ENCODE measurements at regions not wholly inside any gene's neighbourhood (a gene's known extent, or its start where the extent isn't known, plus 50 kb on each side); places are given as distances from the start of the nearest gene placed in this dataset.

DNA sequence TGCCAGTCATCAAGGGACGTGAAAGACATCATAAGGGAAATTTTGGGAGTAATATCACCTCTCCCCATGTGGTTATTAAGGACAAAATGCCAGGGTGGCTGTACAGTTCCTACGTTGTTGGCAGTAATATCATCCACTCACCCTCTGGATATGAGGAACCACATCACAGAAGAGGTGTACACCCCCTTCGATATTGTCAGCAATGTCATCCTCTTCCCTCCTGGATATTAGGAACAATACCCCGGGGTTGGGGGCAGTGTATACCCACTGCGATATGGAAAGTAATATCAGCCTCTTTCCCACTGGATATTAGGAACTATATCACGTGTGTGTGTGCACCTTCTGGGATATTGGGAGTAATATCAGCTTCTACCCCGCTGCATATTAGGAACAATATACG, 1933.3 kb downstream of the SUCLG1 start:
- Mint-ChIP-seq H3K36me3 (no peaks in the 10 kb centered on the region), H3K9me3 (peaks cover 0 to 18% (median 5%) of the 10 kb centered on the region in 11 donors), H3K27me3 (no peaks in the 10 kb centered on the region), H3K4me3 (no peak overlapping the region), H3K27ac (no peak overlapping the region), H3K4me1 (no peaks in the 10 kb centered on the region)
- no peaks in the 10 kb centered on the region for H3K4me1 ChIP-seq (ENCODE audit: control insufficient read depth in 2 of 2, insufficient read depth in 2 of 2, low read length in 2 of 2)
- no peaks in the 10 kb centered on the region for H3K9me3 ChIP-seq (ENCODE audit: control insufficient read depth in 2 of 3, low read length in 3 of 3)
- no peak overlapping the region for H3K27ac ChIP-seq (ENCODE audit: low read depth, low read length)
- DNase-seq (peak in 1 of 9 donors; percentile 4), ATAC-seq (peak; percentile 16)
- ChIA-PET POLR2A (no interaction called here), CTCF (no interaction called here)
- intact Hi-C loops (cut with micrococcal nuclease) = no loop called here
- H3K36me3 ChIP-seq (ENCODE audit: control insufficient read depth in 2 of 3, insufficient read depth in 3 of 3, low read length in 3 of 3) = no peaks in the 10 kb centered on the region
- H3K4me3 ChIP-seq (ENCODE audit: low read length) = no peak overlapping the region
- H3K27me3 ChIP-seq (ENCODE audit: control insufficient read depth in 2 of 2, insufficient read depth in 2 of 2, low read length in 2 of 2) = no peaks in the 10 kb centered on the region

DNA sequence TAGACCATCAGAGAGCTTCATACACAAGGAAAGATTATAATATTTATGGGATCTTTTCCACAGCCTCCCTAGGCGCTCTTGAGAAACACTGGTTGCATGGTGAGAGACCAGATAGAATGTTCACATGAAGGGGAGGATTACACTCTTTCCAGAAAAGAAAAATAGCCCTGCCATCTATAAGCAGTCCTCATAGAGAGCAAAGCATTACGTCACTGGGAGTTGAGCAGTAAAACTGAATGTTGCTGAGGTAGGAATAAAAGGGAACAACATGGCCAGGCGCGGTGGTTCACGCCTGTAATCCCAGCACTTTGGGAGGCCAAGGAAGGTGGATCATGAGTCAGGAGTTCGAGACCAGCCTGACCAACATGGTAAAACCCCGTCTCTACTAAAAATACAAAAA, 1934.3 kb downstream of the SUCLG1 start:
- POLR2A ChIA-PET = no interaction called here
- no peaks in the 10 kb centered on the region for H3K4me1 Mint-ChIP-seq
- H3K27me3 Mint-ChIP-seq = no peaks in the 10 kb centered on the region
- H3K36me3 Mint-ChIP-seq = no peaks in the 10 kb centered on the region
- Histone ChIP-seq H3K4me3 (ENCODE audit: low read length) (no peak overlapping the region), H3K36me3 (ENCODE audit: control insufficient read depth in 2 of 3, insufficient read depth in 3 of 3, low read length in 3 of 3) (no peaks in the 10 kb centered on the region), H3K9me3 (ENCODE audit: control insufficient read depth in 2 of 3, low read length in 3 of 3) (no peaks in the 10 kb centered on the region), H3K27me3 (ENCODE audit: control insufficient read depth in 2 of 2, insufficient read depth in 2 of 2, low read length in 2 of 2) (no peaks in the 10 kb centered on the region), H3K27ac (ENCODE audit: low read depth, low read length) (no peak overlapping the region), H3K4me1 (ENCODE audit: control insufficient read depth in 2 of 2, insufficient read depth in 2 of 2, low read length in 2 of 2) (no peaks in the 10 kb centered on the region)
- no peak for ATAC-seq
- intact Hi-C loops (cut with micrococcal nuclease) = no loop called here
- no peak for DNase-seq
- no peak overlapping the region for H3K27ac Mint-ChIP-seq
- H3K9me3 Mint-ChIP-seq = peaks cover 0 to 14% (median 4%) of the 10 kb centered on the region in 11 donors
- CTCF ChIA-PET = no interaction called here
- H3K4me3 Mint-ChIP-seq = no peak overlapping the region

DNA sequence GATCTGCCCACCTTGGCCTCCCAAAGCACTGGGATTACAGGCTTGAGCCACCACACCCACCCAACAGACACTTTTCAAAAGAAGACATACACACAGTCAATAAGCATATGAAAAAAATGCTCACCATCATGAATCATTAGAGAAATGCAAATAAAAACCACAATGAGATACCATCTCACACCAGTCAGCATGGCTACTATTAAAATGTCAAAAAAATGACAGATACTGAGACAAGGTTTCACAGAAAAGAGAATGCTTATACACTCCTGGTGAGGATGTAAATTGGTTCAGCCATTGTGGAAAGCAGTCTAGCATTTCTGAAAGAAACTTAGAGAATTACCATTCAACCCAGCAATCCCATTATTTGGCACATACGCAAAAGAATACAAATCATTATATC, 1947.2 kb downstream of the SUCLG1 start:
- ATAC-seq (no peak), DNase-seq (no peak)
- intact Hi-C loops (cut with micrococcal nuclease) = no loop called here
- H3K9me3 Mint-ChIP-seq = peaks cover 0 to 11% (median 4%) of the 10 kb centered on the region in 11 donors
- no peaks in the 10 kb centered on the region for H3K36me3 Mint-ChIP-seq
- H3K4me1 ChIP-seq (ENCODE audit: control insufficient read depth in 2 of 2, insufficient read depth in 2 of 2, low read length in 2 of 2) = no peaks in the 10 kb centered on the region
- no peak overlapping the region for H3K27ac Mint-ChIP-seq
- H3K27me3 Mint-ChIP-seq = no peaks in the 10 kb centered on the region
- no peaks in the 10 kb centered on the region for H3K4me1 Mint-ChIP-seq
- peaks cover 0 to 9% (median 0%) of the 10 kb centered on the region in 3 experiments for H3K9me3 ChIP-seq (ENCODE audit: control insufficient read depth in 2 of 3, low read length in 3 of 3)
- H3K36me3 ChIP-seq (ENCODE audit: control insufficient read depth in 2 of 3, insufficient read depth in 3 of 3, low read length in 3 of 3) = no peaks in the 10 kb centered on the region
- no peaks in the 10 kb centered on the region for H3K27me3 ChIP-seq (ENCODE audit: control insufficient read depth in 2 of 2, insufficient read depth in 2 of 2, low read length in 2 of 2)
- ChIA-PET POLR2A (no interaction called here), CTCF (no interaction called here)
- H3K4me3 Mint-ChIP-seq = no peak overlapping the region
- no peak overlapping the region for H3K4me3 ChIP-seq (ENCODE audit: low read length)
- H3K27ac ChIP-seq (ENCODE audit: low read depth, low read length) = no peak overlapping the region

DNA sequence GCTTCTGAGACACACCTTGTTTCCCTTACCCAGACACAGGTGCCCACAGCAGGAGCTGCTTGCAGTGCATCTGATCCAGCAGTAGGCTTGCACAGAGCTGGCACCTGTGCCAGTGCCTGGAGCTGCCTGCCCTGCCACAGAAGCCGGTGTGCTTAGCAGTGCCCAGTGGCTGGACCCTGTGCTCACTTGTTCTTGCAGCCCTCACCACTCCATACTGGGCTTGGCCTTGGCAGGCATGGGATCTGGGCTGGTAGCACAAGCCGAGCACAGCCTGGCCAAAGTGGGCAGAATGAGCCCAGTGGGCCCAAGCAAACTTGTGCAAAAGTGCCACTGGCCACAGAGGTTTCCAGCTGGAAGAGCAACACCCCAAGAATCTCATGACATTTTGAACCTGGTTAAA, 1950.4 kb downstream of the SUCLG1 start:
- Mint-ChIP-seq H3K9me3 (peaks cover 0 to 13% (median 5%) of the 10 kb centered on the region in 11 donors), H3K27ac (no peak overlapping the region), H3K27me3 (no peaks in the 10 kb centered on the region), H3K4me1 (no peaks in the 10 kb centered on the region), H3K36me3 (no peaks in the 10 kb centered on the region), H3K4me3 (no peak overlapping the region)
- DNase-seq = no peak
- Histone ChIP-seq H3K27ac (ENCODE audit: low read depth, low read length) (no peak overlapping the region), H3K9me3 (ENCODE audit: control insufficient read depth in 2 of 3, low read length in 3 of 3) (peaks cover 0 to 9% (median 0%) of the 10 kb centered on the region in 3 experiments), H3K4me1 (ENCODE audit: control insufficient read depth in 2 of 2, insufficient read depth in 2 of 2, low read length in 2 of 2) (no peaks in the 10 kb centered on the region), H3K27me3 (ENCODE audit: control insufficient read depth in 2 of 2, insufficient read depth in 2 of 2, low read length in 2 of 2) (no peaks in the 10 kb centered on the region), H3K4me3 (ENCODE audit: low read length) (no peak overlapping the region), H3K36me3 (ENCODE audit: control insufficient read depth in 2 of 3, insufficient read depth in 3 of 3, low read length in 3 of 3) (no peaks in the 10 kb centered on the region)
- CTCF ChIA-PET = no interaction called here
- ATAC-seq = no peak
- POLR2A ChIA-PET = no interaction called here
- intact Hi-C loops (cut with micrococcal nuclease) = no loop called here

DNA sequence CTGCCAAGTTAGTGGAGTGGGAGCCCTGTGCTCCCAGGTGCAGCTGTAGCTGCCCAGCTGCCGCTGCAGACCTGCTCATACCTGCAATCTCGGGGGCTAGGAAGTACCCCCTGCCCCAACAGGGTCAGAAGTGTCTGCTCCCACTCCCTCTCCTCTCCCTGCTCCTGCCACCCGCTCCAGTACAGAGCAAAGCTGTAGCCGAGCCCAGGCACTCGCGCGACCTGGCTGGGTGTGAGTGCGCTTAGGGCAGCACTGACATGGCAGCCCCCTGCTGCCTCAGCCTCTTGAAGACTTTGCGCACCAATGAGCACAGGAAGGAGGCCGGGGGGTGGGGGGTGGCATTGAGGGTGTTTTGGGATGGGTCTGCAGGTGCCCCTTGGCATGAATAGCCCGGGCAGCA, 1951.4 kb downstream of the SUCLG1 start:
- H3K4me3 Mint-ChIP-seq = no peak overlapping the region
- Histone ChIP-seq H3K4me1 (ENCODE audit: control insufficient read depth in 2 of 2, insufficient read depth in 2 of 2, low read length in 2 of 2) (no peaks in the 10 kb centered on the region), H3K9me3 (ENCODE audit: control insufficient read depth in 2 of 3, low read length in 3 of 3) (peaks cover 0 to 9% (median 0%) of the 10 kb centered on the region in 3 experiments), H3K4me3 (ENCODE audit: low read length) (no peak overlapping the region), H3K27me3 (ENCODE audit: control insufficient read depth in 2 of 2, insufficient read depth in 2 of 2, low read length in 2 of 2) (no peaks in the 10 kb centered on the region), H3K36me3 (ENCODE audit: control insufficient read depth in 2 of 3, insufficient read depth in 3 of 3, low read length in 3 of 3) (no peaks in the 10 kb centered on the region), H3K27ac (ENCODE audit: low read depth, low read length) (no peak overlapping the region)
- no peaks in the 10 kb centered on the region for H3K4me1 Mint-ChIP-seq
- no peaks in the 10 kb centered on the region for H3K36me3 Mint-ChIP-seq
- peaks cover 5 to 18% (median 11%) of the 10 kb centered on the region in 11 donors for H3K9me3 Mint-ChIP-seq
- H3K27ac Mint-ChIP-seq = no peak overlapping the region
- ATAC-seq = no peak
- intact Hi-C loops (cut with micrococcal nuclease) = no loop called here
- no peaks in the 10 kb centered on the region for H3K27me3 Mint-ChIP-seq
- CTCF ChIA-PET = no interaction called here
- no peak for DNase-seq
- POLR2A ChIA-PET = no interaction called here

DNA sequence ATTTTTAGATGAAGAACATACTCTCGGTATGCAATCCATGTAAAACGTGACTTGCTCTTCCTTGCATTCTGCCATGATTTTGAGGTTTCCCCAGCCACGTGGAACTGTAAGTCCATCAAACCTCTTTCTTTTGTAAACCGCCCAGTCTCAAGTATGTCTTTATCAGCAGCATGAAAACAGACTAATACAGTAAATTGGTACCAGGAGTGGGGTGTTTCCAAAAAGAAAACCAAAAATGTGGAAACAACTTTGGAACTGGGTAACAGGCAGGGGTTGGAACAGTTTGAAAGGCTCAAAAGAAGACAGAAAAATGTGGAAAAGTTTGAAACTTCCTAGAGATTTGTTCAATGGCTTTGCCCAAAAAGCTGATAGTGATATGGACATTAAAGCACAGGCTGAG, 1957.9 kb downstream of the SUCLG1 start:
- H3K9me3 Mint-ChIP-seq = peaks cover 4 to 56% (median 20%) of the 10 kb centered on the region in 11 donors
- Histone ChIP-seq H3K27ac (ENCODE audit: low read depth, low read length) (no peak overlapping the region), H3K36me3 (ENCODE audit: control insufficient read depth in 2 of 3, insufficient read depth in 3 of 3, low read length in 3 of 3) (no peaks in the 10 kb centered on the region), H3K4me1 (ENCODE audit: control insufficient read depth in 2 of 2, insufficient read depth in 2 of 2, low read length in 2 of 2) (no peaks in the 10 kb centered on the region), H3K27me3 (ENCODE audit: control insufficient read depth in 2 of 2, insufficient read depth in 2 of 2, low read length in 2 of 2) (no peaks in the 10 kb centered on the region), H3K9me3 (ENCODE audit: control insufficient read depth in 2 of 3, low read length in 3 of 3) (peaks cover 0 to 19% (median 0%) of the 10 kb centered on the region in 3 experiments), H3K4me3 (ENCODE audit: low read length) (no peak overlapping the region)
- H3K4me1 Mint-ChIP-seq = no peaks in the 10 kb centered on the region
- H3K4me3 Mint-ChIP-seq = no peak overlapping the region
- ChIA-PET CTCF (no interaction called here), POLR2A (no interaction called here)
- DNase-seq (no peak), ATAC-seq (no peak)
- no peak overlapping the region for H3K27ac Mint-ChIP-seq
- no peaks in the 10 kb centered on the region for H3K27me3 Mint-ChIP-seq
- H3K36me3 Mint-ChIP-seq = peaks cover 0 to 8% (median 0%) of the 10 kb centered on the region in 5 donors
- intact Hi-C loops (cut with micrococcal nuclease) = no loop called here

DNA sequence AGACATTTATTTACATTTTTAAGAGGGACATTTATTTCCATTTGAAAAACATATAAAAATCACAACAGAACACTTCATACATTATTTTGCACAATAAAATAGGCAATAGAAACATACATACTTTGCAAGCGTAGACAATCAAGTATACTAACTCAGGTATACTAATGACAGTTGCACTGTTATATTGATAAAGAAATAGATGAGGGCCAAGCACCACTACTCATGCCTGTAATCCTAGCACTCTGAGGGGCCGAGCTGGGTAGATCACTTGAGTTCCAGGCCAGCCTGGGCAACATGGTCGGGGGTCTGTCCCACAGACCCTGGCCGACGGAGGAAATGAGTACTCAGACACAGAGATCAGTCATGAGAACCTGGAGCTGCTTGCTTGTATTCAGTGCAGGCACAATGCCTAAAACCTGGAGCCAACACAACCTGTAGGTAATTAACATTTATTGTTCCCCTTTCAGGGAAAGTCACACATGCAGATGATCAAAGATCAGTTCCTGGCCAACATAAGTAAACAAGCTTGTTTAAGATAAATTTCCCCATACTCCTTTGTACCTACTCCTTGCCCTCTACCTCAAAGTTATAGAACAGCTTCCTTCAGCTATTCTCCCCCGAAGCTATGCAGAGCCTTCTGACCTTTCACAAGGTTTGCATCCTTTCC, 1960.2 kb downstream of the SUCLG1 start:
- Histone ChIP-seq H3K27me3 (ENCODE audit: control insufficient read depth in 2 of 2, insufficient read depth in 2 of 2, low read length in 2 of 2) (no peaks in the 10 kb centered on the region), H3K9me3 (ENCODE audit: control insufficient read depth in 2 of 3, low read length in 3 of 3) (peaks cover 0 to 19% (median 0%) of the 10 kb centered on the region in 3 experiments), H3K36me3 (ENCODE audit: control insufficient read depth in 2 of 3, insufficient read depth in 3 of 3, low read length in 3 of 3) (no peaks in the 10 kb centered on the region), H3K27ac (ENCODE audit: low read depth, low read length) (no peak overlapping the region), H3K4me3 (ENCODE audit: low read length) (no peak overlapping the region), H3K4me1 (ENCODE audit: control insufficient read depth in 2 of 2, insufficient read depth in 2 of 2, low read length in 2 of 2) (no peaks in the 10 kb centered on the region)
- ATAC-seq = no peak
- no peak overlapping the region for H3K27ac Mint-ChIP-seq
- H3K36me3 Mint-ChIP-seq = peaks cover 0 to 8% (median 0%) of the 10 kb centered on the region in 5 donors
- intact Hi-C loops (cut with micrococcal nuclease) = no loop called here
- DNase-seq = no peak
- H3K4me1 Mint-ChIP-seq = no peaks in the 10 kb centered on the region
- H3K4me3 Mint-ChIP-seq = no peak overlapping the region
- no peaks in the 10 kb centered on the region for H3K27me3 Mint-ChIP-seq
- ChIA-PET CTCF (no interaction called here), POLR2A (no interaction called here)
- H3K9me3 Mint-ChIP-seq = peaks cover 4 to 56% (median 20%) of the 10 kb centered on the region in 11 donors
